ENCODE measurements at regions not wholly inside any gene's neighbourhood (a gene's known extent, or its start where the extent isn't known, plus 50 kb on each side); places are given as distances from the start of the nearest gene placed in this dataset.

DNA sequence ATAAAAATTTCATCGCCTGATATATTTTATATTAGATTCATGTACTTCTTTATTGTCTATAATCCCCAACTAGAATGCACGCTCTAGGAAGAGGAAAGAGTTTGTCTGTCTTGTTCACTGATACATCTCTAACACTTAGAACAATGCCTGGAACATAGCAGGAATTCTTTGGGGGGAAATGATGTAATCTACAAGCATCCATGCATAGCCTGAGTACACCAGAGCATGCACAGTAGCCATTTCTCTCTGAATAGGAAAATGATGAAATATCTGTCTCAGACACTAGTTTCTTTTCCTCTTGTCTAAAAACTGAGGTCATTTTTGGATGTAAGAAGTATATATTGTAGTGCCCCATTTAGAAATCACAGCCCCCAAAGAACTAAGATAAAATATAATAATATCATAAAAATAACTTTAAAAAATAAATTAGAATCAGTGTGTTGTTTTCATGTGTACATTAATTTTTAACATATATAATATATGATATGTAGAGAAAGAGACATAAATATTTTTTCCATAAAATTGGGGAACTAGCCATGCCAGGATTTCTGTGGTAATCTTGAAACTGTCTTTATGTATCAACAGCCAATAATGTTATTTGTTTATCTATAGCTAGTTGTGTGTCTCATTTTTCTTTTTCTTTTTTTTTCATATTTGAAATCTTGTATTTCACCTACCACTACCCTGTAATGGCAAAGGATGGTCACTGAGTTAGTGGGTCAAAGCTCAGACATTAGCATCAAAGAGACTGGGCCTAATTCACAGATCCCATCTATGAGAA, 155.6 kb upstream of the TMCC3 start:
- Histone ChIP-seq H3K27ac (no peak overlapping the region), H3K4me3 (no peak overlapping the region), H3K4me1 (replicated peaks in 1 of 2) (peaks cover 6 to 7% of the 10 kb centered on the region in 2 donors)
- ATAC-seq (replicated peaks in 6 of 8): peak; percentile 54 to 98 (median 82)
- 48 to 100% (median 80%) methylated on average over 1 to 2 of the region's 2 CpGs; no CpG with 5 or more reads in 1 of the 10 experiments for WGBS, 10 experiments
- in situ Hi-C loops (cut with MboI; ENCODE audit: low pct_unique_long_range_greater_than_20kb in 2 of 9, low sequenced_read_pairs in 9 of 9, unreplicated experiment in 9 of 9): no loop called here

DNA sequence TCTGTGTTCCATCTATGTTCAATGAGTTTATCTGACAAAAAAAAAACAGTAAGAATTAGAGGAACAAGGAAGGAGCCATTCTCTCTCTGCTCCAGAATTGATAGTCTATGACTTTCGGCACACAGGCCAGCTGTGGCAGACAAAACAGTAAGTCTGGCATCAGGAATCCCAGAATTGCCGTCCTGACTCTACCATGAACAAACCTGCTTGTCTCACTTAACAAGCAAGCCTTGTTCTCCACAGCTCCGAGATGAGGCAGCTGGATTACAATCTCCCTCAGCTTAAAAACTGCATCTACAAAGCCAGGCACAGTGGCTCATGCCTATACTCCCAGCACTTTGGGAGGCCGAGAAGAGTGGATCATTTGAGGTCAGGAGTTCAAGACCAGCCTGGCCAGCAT, 153.6 kb upstream of the TMCC3 start:
- Histone ChIP-seq H3K4me1 (replicated peaks in 1 of 2) (peaks cover 6 to 7% of the 10 kb centered on the region in 2 donors), H3K27ac (no peak overlapping the region), H3K4me3 (no peak overlapping the region)
- WGBS, 10 experiments: 0 to 100% (median 100%) methylated on average over 1 to 3 of the region's 4 CpGs; no CpG with 5 or more reads in 3 of the 10 experiments
- no peak for ATAC-seq (replicated peaks in 6 of 8)
- in situ Hi-C loops (cut with MboI; ENCODE audit: low pct_unique_long_range_greater_than_20kb in 2 of 9, low sequenced_read_pairs in 9 of 9, unreplicated experiment in 9 of 9): no loop called here

DNA sequence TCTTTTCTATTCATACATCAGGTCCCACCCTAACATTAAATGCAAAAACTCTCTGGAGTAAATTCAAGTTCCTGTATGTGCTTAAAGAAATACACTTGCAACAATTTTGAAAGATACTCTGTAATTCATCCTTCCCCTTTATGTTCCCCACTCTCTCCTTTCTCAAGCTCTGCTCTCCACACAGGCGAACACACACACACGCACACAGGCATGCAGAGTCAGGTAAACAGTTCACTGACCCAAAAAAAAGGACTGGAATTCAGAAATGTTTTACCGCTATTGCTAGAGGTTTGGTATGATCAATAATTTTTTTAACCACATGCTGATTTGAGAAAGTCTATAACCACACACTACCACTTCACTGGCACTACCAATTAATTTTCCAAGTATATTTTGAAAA, 152.4 kb upstream of the TMCC3 start:
- WGBS, 10 experiments: 0 to 100% (median 73%) methylated on average over 2 to 3 of the region's 3 CpGs; no CpG with 5 or more reads in 1 of the 10 experiments
- Histone ChIP-seq H3K4me1 (replicated peaks in 1 of 2) (peaks cover 7 to 11% of the 10 kb centered on the region in 2 donors), H3K4me3 (no peak overlapping the region), H3K27ac (no peak overlapping the region)
- in situ Hi-C loops (cut with MboI; ENCODE audit: low pct_unique_long_range_greater_than_20kb in 2 of 9, low sequenced_read_pairs in 9 of 9, unreplicated experiment in 9 of 9): no loop called here
- peak in 1 of 8 experiments; percentile 77 for ATAC-seq (replicated peaks in 6 of 8)

DNA sequence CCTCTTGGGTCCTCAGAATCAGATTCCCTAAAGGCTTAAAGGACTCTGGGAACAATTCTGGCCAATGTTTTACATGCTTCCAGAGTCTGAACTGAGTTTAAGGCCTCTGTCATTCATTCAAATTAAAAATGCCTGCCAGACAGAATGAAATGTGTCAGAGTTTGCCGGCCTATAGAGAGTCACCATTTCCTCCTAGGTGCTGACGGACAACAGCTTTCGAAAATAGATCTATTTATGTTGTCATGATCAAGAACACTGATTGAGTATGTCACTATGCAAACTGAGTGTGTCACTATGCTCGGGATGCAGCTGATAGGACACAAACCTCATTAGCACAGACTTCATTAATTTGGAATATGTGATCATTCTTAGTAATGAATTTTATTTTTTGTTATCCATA, 151.4 kb upstream of the TMCC3 start:
- ATAC-seq (replicated peaks in 6 of 8): peak in 1 of 8 experiments; percentile 69
- in situ Hi-C loops (cut with MboI; ENCODE audit: low pct_unique_long_range_greater_than_20kb in 2 of 9, low sequenced_read_pairs in 9 of 9, unreplicated experiment in 9 of 9): no loop called here
- WGBS, 10 experiments: 19 to 100% (median 71%) methylated on average over 1 to 4 of the region's 4 CpGs; no CpG with 5 or more reads in 1 of the 10 experiments

DNA sequence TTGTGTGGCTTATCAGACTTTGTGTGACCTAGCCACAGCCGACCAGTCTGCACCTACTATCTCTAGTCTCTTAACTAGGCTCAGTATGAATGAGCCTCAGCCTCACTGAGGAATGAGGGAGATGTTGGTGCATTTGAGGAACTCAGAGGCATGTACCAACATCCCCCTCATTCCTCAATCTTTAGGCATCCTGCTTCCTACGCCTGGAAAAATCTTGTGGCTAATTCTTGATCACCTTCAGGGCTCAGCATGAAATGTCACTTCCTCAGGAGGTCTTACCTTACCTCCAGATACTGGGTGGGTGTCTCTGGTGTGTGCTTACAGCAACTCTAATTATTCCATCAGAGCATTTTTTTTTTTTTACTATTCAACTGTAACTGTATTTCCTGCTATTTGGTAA, 148.8 kb upstream of the TMCC3 start:
- 33 to 100% (median 100%) methylated on average over 1 to 2 of the region's 2 CpGs; no CpG with 5 or more reads in 1 of the 10 experiments for WGBS, 10 experiments
- no peak overlapping the region for H3K27ac ChIP-seq
- H3K4me3 ChIP-seq: no peak overlapping the region
- H3K4me1 ChIP-seq (replicated peaks in 1 of 2): peaks cover 0 to 5% of the 10 kb centered on the region in 2 donors
- in situ Hi-C loops (cut with MboI; ENCODE audit: low pct_unique_long_range_greater_than_20kb in 2 of 9, low sequenced_read_pairs in 9 of 9, unreplicated experiment in 9 of 9): no loop called here
- ATAC-seq (replicated peaks in 6 of 8): no peak

More for the DNA sequence above, 151.4 kb upstream of the TMCC3 start:
- Histone ChIP-seq H3K4me1 (replicated peaks in 1 of 2) (peaks cover 7 to 11% of the 10 kb centered on the region in 2 donors), H3K27ac (no peak overlapping the region), H3K4me3 (no peak overlapping the region)

DNA sequence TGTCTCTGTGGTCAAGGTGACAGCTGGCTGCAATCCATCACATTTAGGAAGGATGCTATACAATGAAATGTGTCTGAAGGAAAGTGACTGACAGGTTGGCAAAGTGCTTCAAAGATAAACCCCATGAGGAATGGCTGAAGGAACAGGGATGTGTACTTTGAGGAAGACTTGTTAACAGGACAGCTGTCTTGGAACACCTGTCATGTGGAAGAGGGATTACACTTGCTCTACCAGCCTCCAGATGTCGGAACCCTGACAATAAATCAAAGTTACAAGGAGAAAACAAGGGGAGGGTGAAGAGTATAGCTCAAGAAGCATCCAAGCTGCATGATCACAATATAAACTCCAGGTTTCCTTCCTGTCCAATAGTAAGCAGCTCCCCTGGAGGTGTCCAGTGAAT, 147.8 kb upstream of the TMCC3 start:
- no peak overlapping the region for H3K4me3 ChIP-seq
- peaks cover 2 to 6% of the 10 kb centered on the region in 2 donors for H3K4me1 ChIP-seq (replicated peaks in 1 of 2)
- H3K27ac ChIP-seq: no peak overlapping the region
- ATAC-seq (replicated peaks in 6 of 8): peak in 3 of 8 experiments; percentile 26 to 57 (median 44)
- in situ Hi-C loops (cut with MboI; ENCODE audit: low pct_unique_long_range_greater_than_20kb in 2 of 9, low sequenced_read_pairs in 9 of 9, unreplicated experiment in 9 of 9): no loop called here
- WGBS, 10 experiments: 0 to 89% (median 17%) methylated on average over 1 of the region's 1 CpG; no CpG with 5 or more reads in 5 of the 10 experiments

DNA sequence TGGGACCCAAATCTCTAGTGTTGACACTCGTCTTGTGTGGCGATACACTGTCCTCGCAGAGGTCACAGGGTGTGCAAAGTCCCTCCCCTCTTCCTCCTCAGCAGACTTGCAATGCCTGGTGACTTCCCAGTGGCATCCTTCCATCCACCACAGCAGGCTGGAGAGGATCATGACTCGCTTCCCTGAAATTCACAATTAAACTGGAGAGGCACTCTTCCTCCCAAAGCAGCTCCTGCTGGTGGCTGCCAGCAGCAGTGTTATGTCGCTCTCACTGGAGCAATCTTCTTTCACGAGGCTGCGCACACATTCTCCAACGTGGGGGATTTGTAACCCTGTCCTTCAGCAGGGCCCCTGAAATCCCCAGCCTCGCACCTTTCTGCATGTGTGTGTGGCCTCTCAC, 145.2 kb upstream of the TMCC3 start:
- Histone ChIP-seq H3K4me1 (replicated peaks in 1 of 2) (peaks cover 7 to 13% of the 10 kb centered on the region in 2 donors), H3K27ac (no peak overlapping the region), H3K4me3 (no peak overlapping the region)
- ATAC-seq (replicated peaks in 6 of 8): peak; percentile 46 to 77 (median 54)
- in situ Hi-C loops (cut with MboI; ENCODE audit: low pct_unique_long_range_greater_than_20kb in 2 of 9, low sequenced_read_pairs in 9 of 9, unreplicated experiment in 9 of 9): no loop called here
- WGBS, 10 experiments: 60 to 100% (median 93%) methylated on average over 1 to 3 of the region's 9 CpGs; no CpG with 5 or more reads in 6 of the 10 experiments

DNA sequence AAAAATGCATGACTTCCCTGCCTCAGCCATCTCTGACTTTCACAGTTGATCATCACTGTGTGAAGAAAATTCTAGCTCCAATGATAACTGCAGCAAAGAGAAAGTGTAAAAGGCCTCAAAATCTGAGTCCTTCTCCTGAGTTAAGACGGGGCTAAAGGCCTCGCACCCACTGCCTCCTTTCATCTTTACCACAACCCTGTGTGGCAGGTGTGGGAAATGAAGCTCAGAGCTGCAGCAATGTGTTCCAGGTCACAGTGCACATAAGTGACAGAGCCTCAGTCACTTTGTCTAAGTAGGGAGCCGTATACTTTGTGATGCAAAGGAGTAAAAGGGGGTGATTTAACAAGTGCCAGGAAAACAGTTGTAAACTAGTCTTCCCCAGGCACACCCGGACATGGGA, 144.7 kb upstream of the TMCC3 start:
- Histone ChIP-seq H3K27ac (no peak overlapping the region), H3K4me3 (no peak overlapping the region), H3K4me1 (replicated peaks in 1 of 2) (peaks cover 12 to 13% of the 10 kb centered on the region in 2 donors)
- WGBS, 10 experiments: 42 to 69% methylated on average over 2 to 3 of the region's 4 CpGs; no CpG with 5 or more reads in 8 of the 10 experiments
- in situ Hi-C loops (cut with MboI; ENCODE audit: low pct_unique_long_range_greater_than_20kb in 2 of 9, low sequenced_read_pairs in 9 of 9, unreplicated experiment in 9 of 9): no loop called here
- peak in 1 of 8 experiments; percentile 9 for ATAC-seq (replicated peaks in 6 of 8)

DNA sequence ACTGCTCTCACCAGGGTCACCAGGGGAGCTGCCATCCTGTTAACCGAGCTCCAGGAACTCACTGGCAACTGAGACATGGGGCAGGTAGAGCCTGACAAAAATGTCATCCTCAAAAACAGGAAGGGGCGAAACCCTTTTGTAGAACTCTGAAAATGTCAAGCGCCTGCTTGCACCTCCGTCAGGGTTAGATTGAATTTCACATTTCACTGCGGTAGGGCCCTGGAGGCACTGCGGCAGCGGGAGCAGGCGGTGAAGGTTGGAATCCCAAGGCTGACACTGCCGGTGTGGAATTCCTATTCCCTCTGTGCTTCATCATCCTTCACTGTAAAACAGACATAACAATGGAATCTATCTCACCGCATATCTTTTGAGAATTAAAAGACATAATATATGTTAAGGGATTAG, 142.8 kb upstream of the TMCC3 start:
- H3K4me3 ChIP-seq: no peak overlapping the region
- peaks cover 10 to 22% of the 10 kb centered on the region in 2 donors for H3K4me1 ChIP-seq (replicated peaks in 1 of 2)
- 40 to 84% (median 79%) methylated on average over 1 to 10 of the region's 10 CpGs; no CpG with 5 or more reads in 2 of the 10 experiments for WGBS, 10 experiments
- in situ Hi-C loops (cut with MboI; ENCODE audit: low pct_unique_long_range_greater_than_20kb in 2 of 9, low sequenced_read_pairs in 9 of 9, unreplicated experiment in 9 of 9): no loop called here
- no peak overlapping the region for H3K27ac ChIP-seq
- no peak for ATAC-seq (replicated peaks in 6 of 8)

DNA sequence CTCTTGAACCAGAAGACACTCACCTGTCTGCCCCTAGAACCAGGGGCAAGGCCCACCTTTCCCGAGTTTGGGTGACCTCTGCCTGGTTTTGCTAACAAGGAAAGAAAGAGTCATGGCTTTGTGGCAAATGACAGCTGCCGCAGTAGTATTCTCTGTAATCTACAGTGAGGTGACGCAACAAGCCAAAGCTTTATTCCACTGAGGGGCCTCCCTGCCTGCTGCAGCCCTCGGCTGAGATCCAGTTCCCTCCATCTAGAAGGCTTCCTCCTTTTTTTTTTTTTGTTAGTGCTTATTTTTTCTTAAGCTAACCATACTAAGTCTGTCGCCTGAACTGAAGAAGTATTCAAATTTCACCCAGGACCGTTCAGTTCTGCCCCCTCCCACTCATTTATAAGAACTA, 142.3 kb upstream of the TMCC3 start:
- Histone ChIP-seq H3K27ac (no peak overlapping the region), H3K4me3 (no peak overlapping the region), H3K4me1 (replicated peaks in 1 of 2) (peaks cover 8 to 22% of the 10 kb centered on the region in 2 donors)
- 54 to 86% (median 71%) methylated on average over 1 to 6 of the region's 6 CpGs; no CpG with 5 or more reads in 3 of the 10 experiments for WGBS, 10 experiments
- ATAC-seq (replicated peaks in 6 of 8): no peak
- in situ Hi-C loops (cut with MboI; ENCODE audit: low pct_unique_long_range_greater_than_20kb in 2 of 9, low sequenced_read_pairs in 9 of 9, unreplicated experiment in 9 of 9): no loop called here

DNA sequence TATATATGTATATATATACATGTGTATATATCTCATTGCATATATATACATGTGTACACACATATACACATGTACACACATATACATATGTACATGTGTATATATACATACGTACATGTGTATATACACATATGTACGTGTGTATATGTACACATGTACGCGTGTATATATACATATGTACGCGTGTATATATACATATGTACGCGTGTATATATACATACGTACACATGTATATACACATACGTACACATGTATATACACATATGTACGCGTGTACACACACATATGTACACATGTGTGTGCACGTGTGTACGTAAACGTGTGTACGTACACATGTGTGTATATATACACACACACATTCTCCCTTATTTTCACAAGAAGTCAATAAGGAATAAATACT, 141.6 kb upstream of the TMCC3 start:
- in situ Hi-C loops (cut with MboI; ENCODE audit: low pct_unique_long_range_greater_than_20kb in 2 of 9, low sequenced_read_pairs in 9 of 9, unreplicated experiment in 9 of 9): no loop called here
- H3K4me3 ChIP-seq: no peak overlapping the region
- H3K4me1 ChIP-seq (replicated peaks in 1 of 2): peaks cover 8 to 22% of the 10 kb centered on the region in 2 donors
- ATAC-seq (replicated peaks in 6 of 8): no peak
- WGBS, 10 experiments: 70 to 100% (median 89%) methylated on average over 2 to 12 of the region's 16 CpGs; no CpG with 5 or more reads in 2 of the 10 experiments
- H3K27ac ChIP-seq: no peak overlapping the region

DNA sequence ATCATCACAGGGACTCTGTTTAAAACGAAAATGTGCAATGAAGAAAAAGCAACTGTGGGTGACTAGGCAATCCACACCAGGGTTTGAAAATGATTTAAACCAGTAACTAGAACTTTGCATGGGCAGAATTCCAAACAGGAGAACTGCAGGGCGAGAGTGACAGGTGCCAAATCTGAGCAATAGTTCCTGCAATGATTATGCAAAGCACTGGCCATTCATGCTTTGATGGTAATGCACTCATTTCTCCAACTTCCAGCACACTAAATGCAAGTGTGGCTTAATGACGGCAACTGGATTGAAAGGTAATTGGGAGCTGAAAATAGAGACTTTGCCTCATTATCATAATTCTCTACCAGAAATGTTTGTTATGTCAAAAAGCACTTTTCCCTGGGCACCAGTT, 140.5 kb upstream of the TMCC3 start:
- Histone ChIP-seq H3K27ac (no peak overlapping the region), H3K4me1 (replicated peaks in 1 of 2) (peaks cover 8 to 22% of the 10 kb centered on the region in 2 donors), H3K4me3 (no peak overlapping the region)
- WGBS, 10 experiments: 0 to 80% (median 32%) methylated on average over 1 to 3 of the region's 3 CpGs; no CpG with 5 or more reads in 2 of the 10 experiments
- ATAC-seq (replicated peaks in 6 of 8): peak in 3 of 8 experiments; percentile 52 to 65 (median 65)
- in situ Hi-C loops (cut with MboI; ENCODE audit: low pct_unique_long_range_greater_than_20kb in 2 of 9, low sequenced_read_pairs in 9 of 9, unreplicated experiment in 9 of 9): no loop called here

DNA sequence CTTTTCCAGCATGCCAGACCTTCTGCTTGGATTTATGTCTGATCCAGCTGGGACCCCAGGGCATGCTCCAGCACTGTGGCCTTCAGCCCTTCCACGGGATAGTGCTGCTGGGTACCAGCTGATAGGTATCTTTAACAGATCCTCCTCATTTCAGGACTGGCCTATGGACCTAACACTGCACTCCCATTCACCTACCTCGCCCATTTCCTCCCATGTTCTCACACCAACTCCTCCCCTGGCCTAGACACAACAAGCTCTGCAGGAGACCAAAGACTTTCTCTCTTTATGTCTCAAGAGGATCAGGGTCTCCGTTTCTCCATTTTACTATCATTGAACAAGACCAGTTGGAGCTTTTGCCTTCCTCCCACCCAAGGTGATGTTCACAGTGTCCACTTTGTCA, 140.0 kb upstream of the TMCC3 start:
- WGBS, 10 experiments: 25 to 83% (median 66%) methylated on average over 1 to 3 of the region's 3 CpGs; no CpG with 5 or more reads in 2 of the 10 experiments
- H3K4me3 ChIP-seq: no peak overlapping the region

More for the DNA sequence above, 140.0 kb upstream of the TMCC3 start:
- Histone ChIP-seq H3K27ac (no peak overlapping the region), H3K4me1 (replicated peaks in 1 of 2) (peaks cover 8 to 22% of the 10 kb centered on the region in 2 donors)
- peak in 3 of 8 experiments; percentile 63 to 90 (median 84) for ATAC-seq (replicated peaks in 6 of 8)
- in situ Hi-C loops (cut with MboI; ENCODE audit: low pct_unique_long_range_greater_than_20kb in 2 of 9, low sequenced_read_pairs in 9 of 9, unreplicated experiment in 9 of 9): no loop called here

Measured in motor neuron (in vitro differentiated cells).